Naive thymus-derived CD4-positive, alpha-beta T cell (primary cell): ENCODE measurements at regions not wholly inside any gene's neighbourhood (a gene's known extent, or its start where the extent isn't known, plus 50 kb on each side); places are given as distances from the start of the nearest gene placed in this dataset.

Experiments
- ATAC-seq: fragments of 150-1000 bp; cut with Tn5 transposase; 2 replicates; pipeline ENCODE4 v1.10.0; 2021; ENCODE audit warnings: mild to moderate bottlenecking, moderate library complexity
- CTCF ChIA-PET: fragments of 350-600 bp; sonication (Branson Sonifier 250); formaldehyde crosslinking; loops from one replicate; lab custom pipeline; 2021; ENCODE audit warnings: antibody characterized with exemption; lab: Charles Lee
- POLR2A ChIA-PET: fragments of 350-600 bp; sonication (Branson Sonifier 250); formaldehyde crosslinking; loops from one replicate; lab custom pipeline; 2021; ENCODE audit warnings: antibody characterized with exemption, inconsistent platforms; lab: Charles Lee
- DNase-seq, 9 donors: peaks; one replicate each; pipeline versions ENCODE4 v3.0.0 to v3.0.0-alpha.2; 2020 to 2022; ENCODE audit warnings: mixed read lengths in 1 of 9
- H3K27ac ChIP-seq: one replicate; pipeline ENCODE4 v1.7.0; 2013; ENCODE audit warnings: mild to moderate bottlenecking, low read depth, low read length, moderate library complexity
- H3K27me3 ChIP-seq, 2 donors: one replicate each; pipeline ENCODE4 v1.7.0; 2013; ENCODE audit warnings: low read length in 2 of 2, mild to moderate bottlenecking in 2 of 2, moderate library complexity in 2 of 2; ENCODE audit not compliant: control insufficient read depth in 2 of 2, insufficient read depth in 2 of 2
- H3K36me3 ChIP-seq, 3 experiments: 1 replicate in 2 of 3; 2 replicates in 1 of 3; pipeline ENCODE4 v1.7.0; 2013; ENCODE audit warnings: low read length in 3 of 3, mild to moderate bottlenecking in 3 of 3, moderate library complexity in 1 of 3; ENCODE audit not compliant: insufficient read depth in 3 of 3, control insufficient read depth in 2 of 3
- H3K4me1 ChIP-seq, 2 donors: one replicate each; pipeline ENCODE4 v1.7.0; 2013; ENCODE audit warnings: low read length in 2 of 2, mild to moderate bottlenecking in 2 of 2, moderate library complexity in 1 of 2; ENCODE audit not compliant: control insufficient read depth in 2 of 2, insufficient read depth in 2 of 2
- H3K4me3 ChIP-seq: 2 replicates; pipeline ENCODE4 v1.7.0; 2013; ENCODE audit warnings: mild to moderate bottlenecking, low read length
- H3K9me3 ChIP-seq, 3 experiments: 1 replicate in 2 of 3; 2 replicates in 1 of 3; pipeline ENCODE4 v1.7.0; 2013; ENCODE audit warnings: low read length in 3 of 3; ENCODE audit not compliant: control insufficient read depth in 2 of 3
- H3K27ac Mint-ChIP-seq, 9 donors: one replicate each; pipeline ENCODE4 v1.8.0; 2020 to 2022; ENCODE audit warnings: mixed read lengths in 9 of 9, mild to moderate bottlenecking in 8 of 9, moderate library complexity in 5 of 9, inconsistent platforms in 2 of 9
- H3K27me3 Mint-ChIP-seq, 5 donors: one replicate each; pipeline ENCODE4 v1.8.0; 2021 to 2022; ENCODE audit warnings: mixed read lengths in 5 of 5, mild to moderate bottlenecking in 1 of 5
- H3K36me3 Mint-ChIP-seq, 5 donors: one replicate each; pipeline ENCODE4 v1.8.0; 2020 to 2022; ENCODE audit warnings: mixed read lengths in 5 of 5, mild to moderate bottlenecking in 3 of 5, inconsistent platforms in 1 of 5
- H3K4me1 Mint-ChIP-seq, 7 donors: one replicate each; pipeline ENCODE4 v1.8.0; 2020 to 2022; ENCODE audit warnings: mixed read lengths in 7 of 7, mild to moderate bottlenecking in 3 of 7, inconsistent platforms in 1 of 7
- H3K4me3 Mint-ChIP-seq, 10 donors: one replicate each; pipeline ENCODE4 v1.8.0; 2020 to 2022; ENCODE audit warnings: mild to moderate bottlenecking in 10 of 10, mixed read lengths in 10 of 10, moderate library complexity in 6 of 10, inconsistent platforms in 2 of 10
- H3K9me3 Mint-ChIP-seq, 11 donors: one replicate each; pipeline ENCODE4 v1.8.0; 2020 to 2022; ENCODE audit warnings: mixed read lengths in 11 of 11, mild to moderate bottlenecking in 4 of 11, inconsistent platforms in 1 of 11, moderate library complexity in 1 of 11
- intact Hi-C, 2 donors: fragments of 100-400 bp; cut with micrococcal nuclease; formaldehyde crosslinking; loops; one replicate each; pipeline ENCODE4 v1.15.1; 2023

DNA sequence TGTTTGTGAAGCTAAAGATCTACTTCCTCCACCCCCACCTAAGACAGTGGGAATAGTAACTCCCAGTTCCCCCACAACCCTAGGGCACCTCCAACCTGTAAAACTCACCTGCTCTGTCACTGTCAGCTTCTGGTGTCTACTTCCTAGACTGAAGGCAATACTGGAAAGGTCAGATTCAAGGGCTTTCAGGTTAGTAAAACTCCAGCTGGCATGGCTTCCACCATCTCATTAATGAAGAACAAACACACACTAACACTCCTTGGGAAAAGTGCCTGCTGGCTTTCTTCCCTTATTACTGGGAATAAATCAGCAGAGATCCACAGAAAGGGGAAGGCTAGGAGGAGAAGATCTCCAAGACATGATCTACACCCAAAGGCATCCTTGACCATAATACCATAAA, 109.9 kb downstream of the TMEM174 start:
- Mint-ChIP-seq H3K27ac (no peak overlapping the region), H3K27me3 (peaks cover 34 to 65% (median 60%) of the 10 kb centered on the region in 5 donors), H3K4me3 (no peak overlapping the region), H3K4me1 (no peaks in the 10 kb centered on the region), H3K36me3 (no peaks in the 10 kb centered on the region), H3K9me3 (peaks cover 0 to 15% (median 7%) of the 10 kb centered on the region in 11 donors)
- Histone ChIP-seq H3K36me3 (no peaks in the 10 kb centered on the region), H3K27me3 (peaks cover 0 to 4% of the 10 kb centered on the region in 2 donors), H3K4me3 (no peak overlapping the region), H3K27ac (no peak overlapping the region), H3K4me1 (no peaks in the 10 kb centered on the region), H3K9me3 (no peaks in the 10 kb centered on the region)
- intact Hi-C loops, result no loop called here
- ChIA-PET CTCF (no interaction called here), POLR2A (no interaction called here)
- DNase-seq (no peak), ATAC-seq (no peak)

GRCh38 chr5:73282383-73282782, 109.4 kb downstream of the TMEM174 start:
- Mint-ChIP-seq H3K9me3 (peaks cover 0 to 12% (median 3%) of the 10 kb centered on the region in 11 donors), H3K4me3 (no peak overlapping the region), H3K27ac (no peak overlapping the region), H3K27me3 (peaks cover 40 to 70% (median 64%) of the 10 kb centered on the region in 5 donors), H3K36me3 (no peaks in the 10 kb centered on the region), H3K4me1 (no peaks in the 10 kb centered on the region)
- peaks cover 0 to 4% of the 10 kb centered on the region in 2 donors for H3K27me3 ChIP-seq
- no peak overlapping the region for H3K4me3 ChIP-seq
- H3K36me3 ChIP-seq, result no peaks in the 10 kb centered on the region
- CTCF ChIA-PET, result no interaction called here
- DNase-seq, result no peak
- POLR2A ChIA-PET, result no interaction called here
- no peak for ATAC-seq
- H3K4me1 ChIP-seq, result no peaks in the 10 kb centered on the region
- intact Hi-C loops, result no loop called here
- no peaks in the 10 kb centered on the region for H3K9me3 ChIP-seq
- no peak overlapping the region for H3K27ac ChIP-seq

DNA sequence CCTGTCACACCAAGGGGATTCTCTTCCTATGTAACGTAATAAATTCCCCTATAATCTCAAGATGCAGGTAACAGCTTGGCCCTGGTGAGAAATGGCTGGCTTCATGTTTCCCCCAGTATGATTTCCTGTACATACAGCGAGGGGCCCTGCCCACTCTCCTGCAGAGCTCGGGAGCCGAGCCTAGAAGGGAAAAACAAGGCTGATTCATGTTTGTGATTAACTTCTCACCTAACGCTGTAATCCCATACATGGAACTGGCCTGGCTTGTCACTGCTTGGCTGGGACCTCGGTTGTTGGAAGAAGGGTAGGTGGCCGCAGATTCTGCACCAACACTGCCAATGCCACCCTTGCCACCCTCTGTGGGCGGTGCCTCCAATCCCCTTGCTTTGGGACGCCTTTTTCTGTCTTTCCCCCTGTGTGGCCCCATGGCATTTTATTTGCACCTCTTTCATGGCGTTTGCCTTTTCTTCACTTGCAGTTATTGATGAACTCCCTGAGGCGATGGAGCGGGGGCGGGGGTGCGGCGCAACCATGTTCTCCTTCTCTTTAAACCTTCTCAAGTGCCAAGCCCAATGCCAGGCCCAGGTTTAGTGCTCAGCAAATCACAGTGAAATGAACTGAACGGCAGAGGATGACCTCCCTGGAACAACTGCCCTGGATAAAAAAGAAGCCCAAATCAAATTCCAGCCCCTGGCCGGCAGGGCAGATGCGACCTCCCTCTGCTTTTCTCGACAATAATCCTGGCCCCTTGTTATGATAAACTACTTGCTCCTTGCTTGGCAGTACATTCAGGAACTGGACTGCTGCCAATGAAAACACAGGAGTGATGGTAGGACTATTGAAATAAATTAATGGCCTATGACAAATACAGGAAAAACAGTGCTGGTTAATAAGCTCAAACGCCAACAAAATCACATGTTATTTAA, 108.1 kb downstream of the TMEM174 start:
- Mint-ChIP-seq H3K36me3 (peaks cover 0 to 3% (median 0%) of the 10 kb centered on the region in 5 donors), H3K27me3 (peaks cover 41 to 67% (median 59%) of the 10 kb centered on the region in 5 donors), H3K4me1 (no peaks in the 10 kb centered on the region), H3K4me3 (no peak overlapping the region), H3K9me3 (peaks cover 0 to 1% (median 0%) of the 10 kb centered on the region in 11 donors), H3K27ac (no peak overlapping the region)
- no peak overlapping the region for H3K4me3 ChIP-seq
- POLR2A ChIA-PET, result no interaction called here
- ATAC-seq (no peak), DNase-seq (no peak)
- H3K4me1 ChIP-seq, result no peaks in the 10 kb centered on the region
- peaks cover 0 to 4% of the 10 kb centered on the region in 2 donors for H3K27me3 ChIP-seq
- CTCF ChIA-PET, result no interaction called here
- intact Hi-C loops, result no loop called here
- H3K36me3 ChIP-seq, result no peaks in the 10 kb centered on the region
- no peak overlapping the region for H3K27ac ChIP-seq
- H3K9me3 ChIP-seq, result no peaks in the 10 kb centered on the region

DNA sequence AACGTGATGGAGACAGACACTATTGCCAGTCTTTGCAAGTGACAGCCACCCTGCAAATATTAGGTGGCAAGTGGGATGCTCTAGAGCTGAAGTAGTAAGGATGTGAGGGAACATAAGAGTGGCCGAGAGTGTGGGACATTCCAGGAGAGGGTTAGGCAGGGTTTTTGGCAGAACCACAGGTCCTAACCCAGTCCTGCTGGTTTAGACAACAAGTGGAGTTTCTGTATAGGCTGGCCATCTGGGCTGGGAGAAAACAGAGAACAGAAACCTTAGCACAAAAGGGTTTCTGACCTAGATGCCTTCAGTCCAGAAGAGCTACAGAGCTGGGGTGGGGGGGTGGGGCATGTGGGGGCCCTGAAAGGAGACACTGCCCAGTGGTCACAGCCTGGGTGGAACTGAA, 107.4 kb downstream of the TMEM174 start:
- Histone ChIP-seq H3K36me3 (no peaks in the 10 kb centered on the region), H3K4me3 (no peak overlapping the region), H3K9me3 (no peaks in the 10 kb centered on the region), H3K4me1 (no peaks in the 10 kb centered on the region), H3K27me3 (peaks cover 0 to 4% of the 10 kb centered on the region in 2 donors), H3K27ac (no peak overlapping the region)
- intact Hi-C loops, result no loop called here
- no peak for ATAC-seq
- Mint-ChIP-seq H3K27ac (no peak overlapping the region), H3K27me3 (peaks cover 41 to 69% (median 59%) of the 10 kb centered on the region in 5 donors), H3K36me3 (peaks cover 0 to 3% (median 0%) of the 10 kb centered on the region in 5 donors), H3K9me3 (peaks cover 0 to 1% (median 0%) of the 10 kb centered on the region in 11 donors), H3K4me1 (no peaks in the 10 kb centered on the region), H3K4me3 (no peak overlapping the region)
- ChIA-PET POLR2A (no interaction called here), CTCF (no interaction called here)
- no peak for DNase-seq

GRCh38 chr5:73279805-73280204, 106.8 kb downstream of the TMEM174 start:
- ChIA-PET CTCF (no interaction called here), POLR2A (no interaction called here)
- no peak overlapping the region for H3K27ac Mint-ChIP-seq
- H3K9me3 Mint-ChIP-seq, result peaks cover 0 to 1% (median 0%) of the 10 kb centered on the region in 11 donors
- H3K4me3 ChIP-seq, result no peak overlapping the region
- H3K27me3 Mint-ChIP-seq, result peaks cover 41 to 69% (median 58%) of the 10 kb centered on the region in 5 donors
- intact Hi-C loops, result no loop called here
- no peak overlapping the region for H3K27ac ChIP-seq
- DNase-seq (no peak), ATAC-seq (no peak)
- H3K4me1 Mint-ChIP-seq, result no peaks in the 10 kb centered on the region
- H3K36me3 ChIP-seq, result no peaks in the 10 kb centered on the region
- H3K4me1 ChIP-seq, result no peaks in the 10 kb centered on the region
- peaks cover 0 to 4% of the 10 kb centered on the region in 2 donors for H3K27me3 ChIP-seq
- peaks cover 0 to 3% (median 0%) of the 10 kb centered on the region in 5 donors for H3K36me3 Mint-ChIP-seq
- no peak overlapping the region for H3K4me3 Mint-ChIP-seq
- no peaks in the 10 kb centered on the region for H3K9me3 ChIP-seq

- Histone ChIP-seq H3K4me1 (no peaks in the 10 kb centered on the region), H3K4me3 (no peak overlapping the region), H3K9me3 (no peaks in the 10 kb centered on the region), H3K36me3 (no peaks in the 10 kb centered on the region), H3K27ac (no peak overlapping the region), H3K27me3 (peaks cover 0 to 4% of the 10 kb centered on the region in 2 donors)
- Mint-ChIP-seq H3K4me1 (no peaks in the 10 kb centered on the region), H3K27me3 (peaks cover 41 to 68% (median 63%) of the 10 kb centered on the region in 5 donors), H3K36me3 (peaks cover 0 to 3% (median 0%) of the 10 kb centered on the region in 5 donors), H3K4me3 (no peak overlapping the region), H3K9me3 (peaks cover 0 to 1% (median 0%) of the 10 kb centered on the region in 11 donors), H3K27ac (no peak overlapping the region)
- ChIA-PET POLR2A (no interaction called here), CTCF (no interaction called here)
- DNase-seq, result no peak
- intact Hi-C loops, result no loop called here
- no peak for ATAC-seq
These were observed 105.7 kb downstream of the TMEM174 start for GRCh38 chr5:73278693-73279092.
